ENCODE measurements at regions not wholly inside any gene's neighbourhood (a gene's known extent, or its start where the extent isn't known, plus 50 kb on each side); places are given as distances from the start of the nearest gene placed in this dataset.

DNA sequence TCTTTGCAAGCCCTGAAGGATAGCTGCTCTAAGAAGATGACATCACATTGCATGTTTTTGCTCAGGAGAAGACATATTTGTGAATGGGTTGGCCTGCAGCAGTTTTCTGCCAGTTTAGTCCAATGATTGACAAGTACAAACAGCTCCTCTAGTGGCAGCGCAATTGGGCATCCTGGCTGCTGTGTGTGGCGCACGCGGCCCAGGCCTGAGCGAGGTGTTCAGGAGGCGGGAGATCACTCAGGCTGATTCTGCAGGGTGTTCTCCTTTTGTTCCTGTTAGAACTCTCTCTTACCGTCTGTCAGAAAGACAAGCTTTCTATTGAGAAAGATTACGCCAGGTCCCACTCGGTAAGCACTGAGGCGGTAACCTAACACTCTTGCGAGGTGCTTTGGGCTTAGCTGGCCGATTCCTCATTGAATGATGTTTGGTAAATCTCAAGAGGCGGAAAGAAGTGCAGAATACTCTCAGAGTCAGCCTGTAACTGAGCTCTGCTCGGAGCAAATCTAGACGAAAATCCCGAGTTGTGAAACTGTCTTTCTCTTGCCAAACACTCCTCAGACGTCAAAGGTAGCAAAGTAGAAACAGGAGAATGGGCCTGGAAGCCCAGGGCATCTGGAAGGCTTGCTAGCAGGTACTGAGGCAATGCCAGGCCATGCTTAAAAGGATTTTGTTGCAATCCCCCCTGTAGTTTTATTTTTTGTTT lies 219.2 kb upstream of the BMPER start:
- TF ChIP-seq, protein P1, sequence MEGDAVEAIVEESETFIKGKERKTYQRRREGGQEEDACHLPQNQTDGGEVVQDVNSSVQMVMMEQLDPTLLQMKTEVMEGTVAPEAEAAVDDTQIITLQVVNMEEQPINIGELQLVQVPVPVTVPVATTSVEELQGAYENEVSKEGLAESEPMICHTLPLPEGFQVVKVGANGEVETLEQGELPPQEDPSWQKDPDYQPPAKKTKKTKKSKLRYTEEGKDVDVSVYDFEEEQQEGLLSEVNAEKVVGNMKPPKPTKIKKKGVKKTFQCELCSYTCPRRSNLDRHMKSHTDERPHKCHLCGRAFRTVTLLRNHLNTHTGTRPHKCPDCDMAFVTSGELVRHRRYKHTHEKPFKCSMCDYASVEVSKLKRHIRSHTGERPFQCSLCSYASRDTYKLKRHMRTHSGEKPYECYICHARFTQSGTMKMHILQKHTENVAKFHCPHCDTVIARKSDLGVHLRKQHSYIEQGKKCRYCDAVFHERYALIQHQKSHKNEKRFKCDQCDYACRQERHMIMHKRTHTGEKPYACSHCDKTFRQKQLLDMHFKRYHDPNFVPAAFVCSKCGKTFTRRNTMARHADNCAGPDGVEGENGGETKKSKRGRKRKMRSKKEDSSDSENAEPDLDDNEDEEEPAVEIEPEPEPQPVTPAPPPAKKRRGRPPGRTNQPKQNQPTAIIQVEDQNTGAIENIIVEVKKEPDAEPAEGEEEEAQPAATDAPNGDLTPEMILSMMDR (IDR thresholded peaks at IDR 0.05; ENCODE audit: insufficient read depth, low read depth, low read length), result no peak
- no peak for TF ChIP-seq EZH2 (IDR thresholded peaks at IDR 0.05; ENCODE audit: insufficient read depth, low read length)
